Astrocyte (in vitro differentiated cells and primary cell): ENCODE measurements at regions not wholly inside any gene's neighbourhood (a gene's known extent, or its start where the extent isn't known, plus 50 kb on each side); places are given as distances from the start of the nearest gene placed in this dataset.

Experiments used
- EZH2 ChIP-seq: IDR thresholded peaks from 2 replicates; pipeline ENCODE4 v1.6.1; 2012; ENCODE audit warnings: mild to moderate bottlenecking, low read length, inconsistent platforms; ENCODE audit not compliant: insufficient read depth
- TF ChIP-seq, protein P1 (sequence below): IDR thresholded peaks from 2 replicates; pipeline ENCODE4 v1.5.1; 2011; ENCODE audit warnings: low read depth, mild to moderate bottlenecking, inconsistent platforms, low read length, moderate library complexity; ENCODE audit not compliant: insufficient read depth

DNA sequence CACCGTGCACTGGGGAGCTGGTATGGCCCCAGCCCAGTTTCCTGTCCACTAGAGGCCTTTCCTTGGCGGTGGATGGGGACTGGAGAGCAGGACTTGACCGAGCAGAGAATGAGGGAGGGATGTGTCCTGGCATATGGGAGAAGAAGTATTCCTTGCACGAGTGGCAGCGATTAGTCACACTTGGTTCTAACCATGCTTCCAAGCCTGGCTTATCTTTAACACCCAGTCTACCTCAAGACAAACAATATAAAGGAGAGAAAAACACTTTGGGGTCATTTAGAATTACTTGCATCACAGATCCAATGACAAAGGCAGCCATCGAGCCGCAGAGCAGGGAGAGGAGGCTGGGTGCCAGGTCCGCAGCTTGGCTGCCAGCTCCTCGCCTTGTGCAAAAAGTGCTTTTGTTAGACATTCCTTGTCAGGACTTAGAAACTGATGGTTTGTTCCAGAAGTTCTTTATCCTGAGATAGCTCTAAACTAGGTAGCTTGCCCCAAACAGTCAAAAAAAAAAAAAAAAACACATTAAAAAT lies 214.9 kb upstream of the GMDS start:
- TF ChIP-seq, protein P1, sequence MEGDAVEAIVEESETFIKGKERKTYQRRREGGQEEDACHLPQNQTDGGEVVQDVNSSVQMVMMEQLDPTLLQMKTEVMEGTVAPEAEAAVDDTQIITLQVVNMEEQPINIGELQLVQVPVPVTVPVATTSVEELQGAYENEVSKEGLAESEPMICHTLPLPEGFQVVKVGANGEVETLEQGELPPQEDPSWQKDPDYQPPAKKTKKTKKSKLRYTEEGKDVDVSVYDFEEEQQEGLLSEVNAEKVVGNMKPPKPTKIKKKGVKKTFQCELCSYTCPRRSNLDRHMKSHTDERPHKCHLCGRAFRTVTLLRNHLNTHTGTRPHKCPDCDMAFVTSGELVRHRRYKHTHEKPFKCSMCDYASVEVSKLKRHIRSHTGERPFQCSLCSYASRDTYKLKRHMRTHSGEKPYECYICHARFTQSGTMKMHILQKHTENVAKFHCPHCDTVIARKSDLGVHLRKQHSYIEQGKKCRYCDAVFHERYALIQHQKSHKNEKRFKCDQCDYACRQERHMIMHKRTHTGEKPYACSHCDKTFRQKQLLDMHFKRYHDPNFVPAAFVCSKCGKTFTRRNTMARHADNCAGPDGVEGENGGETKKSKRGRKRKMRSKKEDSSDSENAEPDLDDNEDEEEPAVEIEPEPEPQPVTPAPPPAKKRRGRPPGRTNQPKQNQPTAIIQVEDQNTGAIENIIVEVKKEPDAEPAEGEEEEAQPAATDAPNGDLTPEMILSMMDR, result no peak
- TF ChIP-seq EZH2, result no peak
